Calu3 (cell line): ENCODE measurements at regions not wholly inside any gene's neighbourhood (a gene's known extent, or its start where the extent isn't known, plus 50 kb on each side); places are given as distances from the start of the nearest gene placed in this dataset.

Experiments
- BruUV-seq: library from RNA; stranded (reverse); fragments of 400-500 nt; replicated peaks from 2 replicates; lab custom pipeline; 2021; lab: Mats Ljungman, UMichigan
- CTCF ChIA-PET: fragments of 300-600 bp; sonication (Branson Sonifier 250); formaldehyde crosslinking; loops from one replicate; lab custom pipeline; 2022; ENCODE audit warnings: antibody characterized with exemption; lab: Charles Lee
- DNase-seq: peaks from one replicate; pipeline ENCODE4 v3.0.0; 2022
- H3K27ac Mint-ChIP-seq: one replicate; pipeline ENCODE4 v1.8.0; 2022; ENCODE audit warnings: mixed read lengths; ENCODE audit not compliant: unreplicated experiment
- H3K27me3 Mint-ChIP-seq: one replicate; pipeline ENCODE4 v1.8.0; 2022; ENCODE audit warnings: mixed read lengths; ENCODE audit not compliant: unreplicated experiment
- H3K36me3 Mint-ChIP-seq: one replicate; pipeline ENCODE4 v1.8.0; 2022; ENCODE audit warnings: mild to moderate bottlenecking, moderate library complexity, mixed read lengths; ENCODE audit not compliant: insufficient read depth, unreplicated experiment
- H3K4me1 Mint-ChIP-seq: one replicate; pipeline ENCODE4 v1.8.0; 2022; ENCODE audit warnings: mild to moderate bottlenecking, low read depth, mixed read lengths; ENCODE audit not compliant: unreplicated experiment
- H3K4me3 Mint-ChIP-seq: one replicate; pipeline ENCODE4 v1.8.0; 2022; ENCODE audit warnings: mild to moderate bottlenecking, low read depth, moderate library complexity, mixed read lengths; ENCODE audit not compliant: unreplicated experiment
- H3K9me3 Mint-ChIP-seq: one replicate; pipeline ENCODE4 v1.8.0; 2022; ENCODE audit warnings: low read depth, mixed read lengths; ENCODE audit not compliant: unreplicated experiment
- CTCF ChIP-seq: fragments of 200-600 bp; IDR thresholded peaks from one replicate; pipeline ENCODE4 v1.8.0; 2022; ENCODE audit warnings: antibody characterized with exemption; ENCODE audit not compliant: unreplicated experiment
- intact Hi-C: fragments of 100-400 bp; cut with micrococcal nuclease; formaldehyde crosslinking; loops from one replicate; pipeline ENCODE4 v1.10.0; 2022; ENCODE audit not compliant: unreplicated experiment

GRCh38 chr11:116172156-116172555 lies 600.6 kb downstream of the BUD13 start:
- CTCF ChIA-PET = no interaction called here
- Mint-ChIP-seq H3K36me3 (no peaks in the 10 kb centered on the region), H3K27ac (no peak overlapping the region), H3K9me3 (no peaks in the 10 kb centered on the region), H3K4me3 (no peak overlapping the region), H3K4me1 (no peaks in the 10 kb centered on the region), H3K27me3 (peaks cover 70% of the 10 kb centered on the region)
- intact Hi-C loops = loop anchor here (5.0 kb wide), 1 partner anchor 470 kb away; no protein-coding TSS in a partner anchor
- no TSS peak for BruUV-seq
- TF ChIP-seq CTCF = no peak
- no peak for DNase-seq

GRCh38 chr11:116171271-116172140 lies 601.3 kb downstream of the BUD13 start:
- CTCF ChIA-PET = interaction anchor here (0.6 to 0.7 kb wide), 3 partner anchors 22 to 1519 kb away, joined by 4 to 7 read pairs (median 4); no protein-coding TSS in a partner anchor
- Mint-ChIP-seq H3K4me1 (no peaks in the 10 kb centered on the region), H3K27me3 (peaks cover 70% of the 10 kb centered on the region), H3K9me3 (no peaks in the 10 kb centered on the region), H3K27ac (no peak overlapping the region), H3K4me3 (no peak overlapping the region), H3K36me3 (no peaks in the 10 kb centered on the region)
- no peak for DNase-seq
- intact Hi-C loops = loop anchor here (2.0 to 5.0 kb wide), 2 partner anchors 53 to 471 kb away; no protein-coding TSS in a partner anchor
- BruUV-seq = no TSS peak
- no peak for TF ChIP-seq CTCF

GRCh38 chr11:116170526-116171120 lies 602.2 kb downstream of the BUD13 start:
- TF ChIP-seq CTCF = no peak
- Mint-ChIP-seq H3K4me1 (no peaks in the 10 kb centered on the region), H3K4me3 (no peak overlapping the region), H3K27ac (no peak overlapping the region), H3K9me3 (no peaks in the 10 kb centered on the region), H3K36me3 (no peaks in the 10 kb centered on the region), H3K27me3 (peaks cover 70% of the 10 kb centered on the region)
- DNase-seq = peak; percentile 32
- CTCF ChIA-PET = interaction anchor here (0.6 to 0.7 kb wide), 2 partner anchors 261 to 1518 kb away, joined by 4 to 7 read pairs; no protein-coding TSS in a partner anchor
- intact Hi-C loops = loop anchor here (2.0 to 5.0 kb wide), 2 partner anchors 54 to 472 kb away; no protein-coding TSS in a partner anchor
- no TSS peak for BruUV-seq

- no peaks in the 10 kb centered on the region for H3K9me3 Mint-ChIP-seq
- H3K4me1 Mint-ChIP-seq = no peaks in the 10 kb centered on the region
- DNase-seq = no peak
- no peak overlapping the region for H3K27ac Mint-ChIP-seq
- H3K4me3 Mint-ChIP-seq = no peak overlapping the region
- TF ChIP-seq CTCF = no peak
- intact Hi-C loops = loop anchor here (2.0 to 5.0 kb wide), 2 partner anchors 55 to 473 kb away; no protein-coding TSS in a partner anchor
- peaks cover 70% of the 10 kb centered on the region for H3K27me3 Mint-ChIP-seq
- no peaks in the 10 kb centered on the region for H3K36me3 Mint-ChIP-seq
- BruUV-seq = no TSS peak
- CTCF ChIA-PET = no interaction called here
These were observed 603.0 kb downstream of the BUD13 start for GRCh38 chr11:116169776-116170175.
